HT1080 (cell line): ENCODE measurements at regions not wholly inside any gene's neighbourhood (a gene's known extent, or its start where the extent isn't known, plus 50 kb on each side); places are given as distances from the start of the nearest gene placed in this dataset.
"Not testable (repeated sequence)": the region's sequence is repeated elsewhere in the genome, so short reads cannot be mapped to it uniquely, and the experiment has no call there.

Experiments used
- DNase-seq: peaks from one replicate; pipeline ENCODE4 v3.0.0-alpha.2; 2015; ENCODE audit warnings: low read depth

DNA sequence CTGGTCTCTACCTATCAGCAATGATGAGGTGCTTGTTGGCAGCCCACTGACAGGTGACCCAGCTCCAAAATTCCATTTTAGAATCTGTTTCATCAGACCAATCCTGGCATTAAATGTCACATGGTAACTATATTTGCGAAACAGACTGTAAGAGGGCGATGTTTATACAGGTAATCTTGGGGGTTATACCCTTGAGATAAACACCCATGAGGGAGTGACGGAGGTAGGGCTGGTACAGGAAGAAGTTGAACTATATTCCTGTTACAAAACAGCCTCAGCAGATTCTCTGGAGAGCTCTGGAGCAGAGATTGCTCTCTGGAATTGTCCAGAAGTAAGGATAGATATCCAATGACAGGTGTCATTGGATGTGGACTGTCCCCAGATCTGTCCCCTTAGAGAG lies 444.8 kb upstream of the DPP6 start:
- no peak for DNase-seq

DNA sequence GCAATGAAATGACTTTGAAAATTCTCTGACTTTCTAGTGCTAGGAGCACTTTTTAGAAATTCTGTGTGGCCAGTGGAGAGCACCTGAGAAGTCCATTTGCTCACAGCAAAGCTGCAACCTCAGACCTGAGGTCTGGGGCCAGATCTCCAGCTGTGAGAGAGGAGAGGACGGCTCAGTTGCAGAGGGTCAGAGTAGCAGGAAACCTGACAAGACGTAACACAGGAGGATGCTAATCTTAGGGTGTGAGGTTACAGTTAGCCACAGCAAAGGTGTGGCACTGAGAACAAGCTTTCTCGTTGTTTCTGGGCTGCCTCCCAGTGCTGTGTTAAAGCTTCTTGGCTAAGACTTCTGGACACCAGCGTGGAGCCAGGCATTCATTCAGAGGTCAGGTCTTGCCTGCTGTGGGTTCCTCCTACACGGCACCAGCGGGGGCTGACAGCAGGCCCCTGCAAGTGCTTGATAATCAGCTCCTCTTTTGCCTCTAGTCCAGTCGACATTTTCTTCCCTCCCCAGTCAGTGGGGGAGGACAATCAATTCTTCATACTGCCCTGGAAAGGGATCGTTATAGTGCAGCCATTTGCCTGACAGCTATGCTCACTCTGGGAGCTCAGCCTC lies 435.4 kb upstream of the DPP6 start:
- DNase-seq, result no peak

DNA sequence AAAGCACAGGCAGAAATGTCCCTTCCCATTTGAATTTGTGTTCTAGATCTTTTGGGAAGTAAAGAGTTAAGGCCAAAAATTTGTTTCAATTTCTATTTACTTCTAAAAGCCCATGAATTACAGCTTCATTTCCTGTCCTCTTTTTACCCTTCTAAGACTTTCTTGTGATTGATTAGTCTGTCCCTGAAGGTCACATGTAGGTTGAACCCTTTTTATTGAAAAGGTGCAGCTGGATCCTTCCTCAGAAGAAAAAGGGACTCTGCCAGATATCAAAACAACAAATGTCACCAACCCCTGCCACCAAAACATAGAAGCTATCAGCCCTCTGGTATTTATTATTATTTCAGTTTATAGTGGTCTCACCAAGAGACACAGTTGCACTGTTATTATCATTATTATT lies 424.9 kb upstream of the DPP6 start:
- DNase-seq, result no peak

DNA sequence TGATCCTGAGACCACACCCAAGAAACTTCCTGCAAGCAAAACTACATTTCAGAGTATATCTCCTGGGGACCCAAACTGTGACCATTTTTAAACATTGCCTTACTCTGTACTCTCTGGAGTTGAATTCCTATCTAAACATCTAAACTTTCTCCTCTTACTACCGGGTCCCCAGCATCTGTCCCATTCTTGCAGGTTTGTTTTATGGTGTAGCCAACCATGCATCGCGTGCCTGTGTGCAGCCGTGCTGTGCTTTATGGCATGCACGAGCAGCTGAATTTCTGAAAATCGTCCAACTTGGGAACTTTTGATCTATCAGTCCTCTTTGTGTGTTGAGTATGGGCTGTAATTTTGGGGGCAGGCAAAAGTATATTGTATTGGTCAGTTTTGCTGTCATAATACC lies 423.8 kb upstream of the DPP6 start:
- DNase-seq, result no peak

DNA sequence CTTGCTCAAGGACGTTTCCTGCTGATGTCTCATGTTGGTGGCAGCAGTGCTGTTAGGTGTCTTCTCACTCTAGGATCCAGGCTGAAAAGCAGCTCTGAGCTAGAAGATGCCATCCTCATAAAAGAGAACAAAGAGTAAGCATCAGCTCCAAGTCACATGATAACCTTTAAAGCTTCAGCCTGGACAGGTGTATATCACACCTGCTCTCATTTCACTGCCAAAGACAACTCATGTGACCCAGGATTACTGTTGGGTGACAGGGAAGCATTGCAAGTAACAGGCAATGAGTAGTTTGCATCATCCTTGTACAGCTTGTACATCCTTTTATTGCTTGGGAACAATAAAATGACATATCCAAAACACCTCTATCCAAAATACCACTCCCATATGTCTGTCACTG lies 423.4 kb upstream of the DPP6 start:
- no peak for DNase-seq

DNA sequence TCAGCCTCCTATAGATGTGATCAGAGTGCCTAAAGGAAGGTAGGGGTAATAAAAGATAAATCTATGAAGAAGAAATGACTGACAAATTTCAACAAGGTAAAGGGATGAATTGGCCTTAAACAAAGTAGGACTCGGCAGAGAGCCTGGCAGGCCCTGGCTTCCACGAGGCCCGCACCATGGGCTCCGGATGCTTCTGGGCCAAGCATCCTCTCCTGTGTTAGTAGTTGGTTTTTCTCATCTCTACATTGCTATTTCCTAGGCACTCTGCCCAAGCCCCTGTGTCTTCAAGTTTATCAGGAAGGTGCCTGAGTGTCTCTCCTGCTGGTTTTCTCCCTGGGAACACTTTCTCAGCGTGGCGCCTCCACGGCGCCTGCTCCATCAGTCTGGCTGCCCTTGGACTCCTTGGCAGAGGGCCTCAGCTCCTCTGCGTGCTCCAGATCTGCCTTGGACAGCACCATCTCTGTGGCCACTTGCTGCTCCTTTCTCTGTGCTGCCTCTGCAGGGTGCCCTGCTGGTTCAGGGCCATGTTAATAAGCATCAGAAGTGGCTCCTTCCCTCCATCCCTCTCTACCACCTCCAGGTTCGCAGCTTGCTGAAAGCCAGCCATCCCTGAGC lies 413.3 kb upstream of the DPP6 start:
- DNase-seq, result no peak

DNA sequence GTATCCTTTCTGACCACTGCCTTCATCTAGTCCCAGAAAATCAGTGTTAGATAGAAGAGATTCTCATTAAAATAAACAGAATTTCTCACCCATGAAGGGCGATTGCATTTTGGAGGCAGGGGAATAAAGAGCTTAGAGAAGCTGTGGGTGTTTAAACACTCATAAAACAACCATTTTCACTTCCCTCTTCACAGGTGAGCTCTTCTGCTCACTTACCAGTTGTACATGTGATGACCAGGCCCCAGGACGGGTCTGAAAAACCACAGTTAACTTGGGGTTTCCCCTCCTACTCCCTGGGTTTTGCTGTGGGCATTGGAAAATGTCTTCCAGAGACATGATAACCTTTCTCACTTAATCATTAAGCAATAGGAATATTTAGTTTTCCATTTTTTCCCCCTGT lies 411.6 kb upstream of the DPP6 start:
- DNase-seq, result no peak

DNA sequence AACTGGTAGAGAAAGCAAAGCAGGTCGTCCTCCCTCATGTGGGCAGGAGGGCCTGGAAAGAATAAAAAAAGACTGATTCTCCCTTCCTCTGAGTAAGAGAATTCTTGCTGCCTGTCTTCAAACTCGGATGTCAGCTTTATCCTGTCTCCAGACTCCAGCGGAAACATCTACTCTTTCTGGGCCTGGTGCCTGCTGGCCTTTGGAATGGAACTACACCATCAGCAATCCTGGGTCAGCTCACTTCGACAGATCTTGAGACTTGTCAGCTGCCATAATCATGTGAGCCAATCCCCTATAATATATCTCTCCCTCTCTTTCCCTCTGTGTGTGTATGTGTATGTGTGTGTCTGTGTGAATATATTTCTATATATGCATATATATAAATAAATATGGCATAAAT lies 411.0 kb upstream of the DPP6 start:
- DNase-seq, result no peak

DNA sequence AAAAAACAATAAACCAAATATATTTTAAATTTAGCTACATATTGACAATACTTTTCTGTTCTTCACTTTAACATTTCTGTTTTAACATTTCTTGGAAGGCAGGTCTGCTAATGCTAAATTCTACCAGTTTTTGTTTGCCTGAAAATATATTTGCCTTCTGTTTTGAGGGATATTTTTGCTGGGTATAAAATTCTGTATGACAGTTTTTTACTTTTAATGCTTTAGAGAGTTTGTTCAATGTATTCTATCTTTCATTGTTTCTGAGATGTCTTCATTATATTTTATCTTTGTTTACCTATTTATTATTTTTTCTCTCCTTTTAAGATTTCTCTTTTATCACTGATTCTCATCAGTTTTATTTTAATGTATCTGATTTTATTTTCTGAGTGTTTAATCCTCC lies 409.2 kb upstream of the DPP6 start:
- no peak for DNase-seq

DNA sequence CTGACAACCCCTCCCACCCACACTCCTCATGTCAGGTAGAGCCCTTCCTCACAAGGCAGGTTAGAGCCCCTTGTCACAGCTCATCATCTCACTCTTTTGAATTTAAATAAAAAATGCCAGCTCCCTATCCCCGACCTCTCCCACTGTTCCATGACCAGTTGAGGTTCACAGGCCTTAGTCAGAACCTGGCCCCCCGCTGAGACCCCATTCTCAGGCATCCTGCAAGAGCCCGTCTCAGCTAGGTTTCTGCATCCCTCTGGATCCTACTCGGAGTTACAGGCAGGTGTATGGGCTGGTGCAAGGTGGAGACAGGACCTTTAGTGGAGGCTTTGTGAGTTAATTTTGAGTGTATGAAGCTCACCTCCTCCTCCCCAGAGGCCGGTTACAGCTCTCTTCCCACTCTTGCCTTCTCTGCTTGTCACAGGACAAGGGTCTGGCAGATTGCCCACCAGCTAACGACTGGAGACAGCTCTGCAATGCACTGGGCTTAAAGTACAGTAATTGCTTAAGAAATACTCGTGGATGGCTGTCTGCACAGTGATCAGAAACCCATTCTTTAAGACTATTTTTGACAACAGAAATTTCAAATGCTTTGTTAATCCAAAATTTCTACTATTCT lies 394.9 kb upstream of the DPP6 start:
- DNase-seq, result no peak

DNA sequence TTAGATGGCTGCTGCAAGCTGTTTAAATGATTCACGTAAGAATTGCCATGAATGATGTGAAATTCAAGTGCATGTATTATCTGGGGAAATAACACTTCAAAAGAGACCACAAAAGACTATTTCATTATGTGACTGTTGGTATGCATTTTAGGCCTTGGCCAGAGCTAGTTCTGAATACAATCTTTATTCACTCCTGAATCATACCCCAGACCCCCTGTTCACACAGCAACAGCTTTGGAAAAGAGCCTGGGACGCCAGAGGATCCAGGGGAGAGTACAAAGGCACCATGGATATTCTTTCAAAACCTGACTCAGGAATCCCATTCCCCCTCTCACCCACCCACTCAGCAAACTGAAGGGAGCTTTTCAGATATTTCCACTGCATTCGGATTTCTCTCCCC lies 377.1 kb upstream of the DPP6 start:
- no peak for DNase-seq

DNA sequence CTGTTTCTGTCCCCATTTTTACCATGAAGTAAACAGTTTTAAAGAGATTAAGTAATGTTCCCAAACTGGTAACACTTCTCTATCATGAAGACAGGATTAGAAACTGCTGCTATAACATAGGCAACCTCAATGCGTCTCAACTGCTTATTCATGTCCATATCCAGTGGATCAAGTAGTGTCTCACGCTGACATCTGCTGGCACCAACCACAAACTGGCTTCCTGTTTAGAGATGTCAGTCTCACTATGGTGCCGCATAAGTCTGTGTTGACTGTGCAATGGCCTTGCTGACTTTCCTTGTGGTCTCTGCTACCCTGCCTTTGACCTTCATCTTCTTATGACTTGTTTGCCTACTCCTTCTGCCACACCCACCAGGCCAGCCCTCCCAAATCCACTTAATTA lies 369.6 kb upstream of the DPP6 start:
- DNase-seq, result peak; percentile 3

DNA sequence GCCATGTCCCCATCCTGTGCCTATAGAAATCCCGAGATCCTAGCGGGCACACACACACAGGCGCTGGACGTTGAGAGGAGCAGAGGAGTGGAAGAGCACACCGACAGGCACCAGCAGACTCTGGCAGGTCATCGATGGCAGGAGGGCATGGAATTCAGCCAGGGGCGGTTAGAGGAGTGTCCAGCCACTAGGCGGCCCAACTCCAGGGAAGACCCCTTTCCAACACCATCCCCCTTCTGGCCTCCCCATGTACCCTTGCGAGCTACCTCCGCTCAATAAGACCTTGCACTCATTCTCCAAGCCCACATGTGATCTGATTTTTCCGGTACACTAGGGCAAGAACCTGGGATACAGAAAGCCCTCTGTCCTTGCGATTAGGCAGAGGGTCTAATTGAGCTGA lies 356.0 kb upstream of the DPP6 start:
- no peak for DNase-seq

DNA sequence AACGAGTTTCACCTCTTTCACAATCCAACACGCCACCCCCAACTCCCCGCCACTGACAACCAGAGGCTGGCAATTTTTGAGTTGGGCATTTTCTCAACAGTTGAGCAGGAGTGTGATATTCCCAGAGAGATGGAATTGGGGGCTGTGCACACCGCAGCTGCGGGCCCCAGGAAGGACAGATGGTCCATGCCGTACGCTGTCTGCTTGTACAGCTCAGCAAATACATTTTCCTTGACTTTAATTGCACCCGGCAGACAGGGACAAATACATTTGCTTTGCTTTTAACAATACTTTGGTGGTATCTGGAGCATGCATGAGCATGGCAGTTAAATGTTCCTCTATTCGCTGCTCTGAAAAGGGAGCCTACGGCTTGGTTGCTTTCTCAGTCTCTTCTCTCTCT lies 354.2 kb upstream of the DPP6 start:
- DNase-seq, result no peak

DNA sequence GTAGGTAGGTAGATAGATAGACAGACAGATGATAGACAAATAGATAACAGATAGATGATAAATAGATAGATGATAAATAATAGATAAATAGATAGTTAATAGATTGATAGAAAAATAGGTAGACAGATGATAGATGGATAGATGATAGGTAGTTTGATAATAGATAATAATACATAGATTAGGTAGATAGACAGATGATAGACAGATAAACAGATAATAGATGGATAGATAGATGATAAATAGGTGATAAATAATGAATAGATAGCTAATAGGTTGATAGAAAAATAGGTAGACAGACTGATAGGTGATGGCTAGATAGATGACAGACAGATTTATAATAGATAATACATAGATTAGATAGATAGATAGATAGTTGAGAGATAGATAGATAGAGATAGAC lies 350.5 kb upstream of the DPP6 start:
- DNase-seq, result no peak

DNA sequence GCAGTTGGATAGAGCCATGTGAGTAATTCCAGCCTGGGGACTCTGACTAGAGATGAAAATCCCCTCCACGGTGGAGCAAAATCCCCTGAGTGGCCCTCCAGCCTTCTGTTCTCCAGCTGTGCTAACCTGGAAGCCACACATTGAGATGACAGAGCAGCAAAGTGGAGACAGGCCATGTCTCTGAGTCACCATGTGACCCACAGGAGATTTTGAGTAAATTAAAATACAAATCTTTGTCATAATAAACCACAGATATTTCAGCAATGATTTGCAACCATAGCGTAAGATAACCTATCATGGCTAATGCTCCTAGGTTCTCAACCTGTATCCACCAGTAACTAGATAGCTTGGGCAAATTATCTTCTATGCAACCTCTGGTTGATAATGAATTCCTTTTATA lies 328.3 kb upstream of the DPP6 start:
- not testable (repeated sequence) for DNase-seq

DNA sequence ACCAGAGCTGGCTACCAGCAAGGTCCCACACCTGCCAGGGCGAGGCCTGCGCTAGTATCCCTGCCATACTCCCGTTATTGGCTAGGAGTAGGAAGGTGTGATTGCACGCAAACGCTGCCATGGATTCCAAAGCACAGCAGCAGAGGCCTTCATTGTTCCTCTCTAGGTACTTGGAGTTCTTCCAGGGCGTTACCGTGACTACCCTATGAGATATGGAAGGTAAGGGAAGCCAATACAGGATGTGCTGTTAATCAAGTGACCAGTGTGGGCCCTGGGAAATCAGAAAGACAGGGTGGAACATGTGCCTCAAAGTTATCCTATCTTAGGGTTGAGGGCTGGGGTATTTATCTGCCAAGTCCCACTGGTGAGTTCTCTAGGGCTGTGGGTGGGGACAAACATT lies 320.7 kb upstream of the DPP6 start:
- not testable (repeated sequence) for DNase-seq

DNA sequence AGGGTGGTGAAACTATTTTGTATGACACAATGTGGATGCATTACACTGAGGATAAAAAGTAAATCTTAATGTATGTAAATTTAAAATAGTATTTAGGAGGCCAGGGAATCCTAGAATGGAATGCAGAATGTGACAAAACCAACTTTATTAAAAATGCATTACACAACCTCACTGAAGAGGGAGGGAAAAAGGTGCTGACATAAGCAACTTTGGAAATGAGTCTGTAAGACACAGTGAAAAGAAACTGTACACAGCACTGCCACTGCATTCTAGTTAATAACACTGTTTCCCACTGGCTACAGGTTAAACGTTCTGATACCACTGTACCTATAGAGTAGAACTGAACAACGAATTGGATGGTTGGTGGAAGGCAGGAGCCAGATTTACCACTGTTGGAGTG lies 308.8 kb upstream of the DPP6 start:
- not testable (repeated sequence) for DNase-seq

DNA sequence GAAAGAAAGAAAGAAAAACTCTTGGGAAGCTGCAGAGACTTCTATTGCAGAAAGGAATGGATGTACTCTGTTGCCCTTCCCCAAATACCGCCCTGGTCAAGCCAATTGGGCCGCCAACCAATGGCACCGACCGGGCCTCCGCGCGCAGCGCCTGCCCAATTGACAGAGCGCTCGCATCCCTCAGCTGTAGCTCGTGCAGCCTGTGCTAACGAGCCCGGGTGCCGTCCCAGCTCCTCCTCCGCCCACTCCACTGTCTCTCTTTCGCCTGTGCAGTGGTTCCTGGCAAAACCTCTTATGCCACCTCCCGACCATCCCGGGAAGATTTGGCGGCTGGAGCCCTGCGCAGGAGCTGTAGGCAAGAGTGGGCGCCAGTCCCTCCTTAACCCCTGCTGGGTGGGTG lies 304.2 kb upstream of the DPP6 start:
- not testable (repeated sequence) for DNase-seq

DNA sequence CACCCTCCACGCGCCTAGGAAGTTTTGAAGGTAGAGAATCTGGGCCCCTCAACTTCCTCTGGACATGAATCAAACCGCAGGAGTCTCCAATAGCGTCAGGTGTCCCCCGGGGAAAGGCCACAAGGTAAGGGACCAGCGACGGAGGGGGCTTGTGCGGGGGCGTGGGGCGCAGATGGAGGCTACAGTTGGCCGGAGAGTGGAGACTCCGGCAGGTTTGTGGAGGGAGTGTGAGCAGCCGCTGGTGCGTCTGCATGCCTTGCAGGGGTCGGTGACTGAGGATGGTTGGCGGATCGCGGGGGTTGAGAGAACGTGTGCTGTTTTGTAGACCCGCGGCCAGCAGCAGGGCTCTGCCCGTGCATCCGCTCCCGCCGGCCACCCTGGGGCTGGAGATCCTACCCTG lies 303.3 kb upstream of the DPP6 start:
- not testable (repeated sequence) for DNase-seq

DNA sequence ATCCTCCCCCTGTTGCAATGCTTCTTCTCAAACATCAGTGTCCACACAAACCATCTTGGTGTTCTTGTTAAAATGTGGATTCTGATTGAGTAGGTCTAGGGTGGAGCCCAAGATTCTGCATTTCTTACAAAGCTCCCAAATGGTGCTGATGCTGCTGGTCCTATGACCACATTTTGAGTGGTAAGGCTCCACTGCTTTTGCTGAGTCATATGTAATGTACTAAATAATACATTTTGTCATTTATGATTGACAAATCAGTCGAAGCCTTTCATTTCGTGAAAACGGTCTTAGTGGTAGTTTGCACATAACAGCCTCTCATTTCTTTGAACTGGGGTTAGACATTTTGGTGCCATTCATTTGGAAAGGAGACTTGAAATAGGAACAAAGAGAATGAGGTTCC lies 286.3 kb upstream of the DPP6 start:
- not testable (repeated sequence) for DNase-seq

DNA sequence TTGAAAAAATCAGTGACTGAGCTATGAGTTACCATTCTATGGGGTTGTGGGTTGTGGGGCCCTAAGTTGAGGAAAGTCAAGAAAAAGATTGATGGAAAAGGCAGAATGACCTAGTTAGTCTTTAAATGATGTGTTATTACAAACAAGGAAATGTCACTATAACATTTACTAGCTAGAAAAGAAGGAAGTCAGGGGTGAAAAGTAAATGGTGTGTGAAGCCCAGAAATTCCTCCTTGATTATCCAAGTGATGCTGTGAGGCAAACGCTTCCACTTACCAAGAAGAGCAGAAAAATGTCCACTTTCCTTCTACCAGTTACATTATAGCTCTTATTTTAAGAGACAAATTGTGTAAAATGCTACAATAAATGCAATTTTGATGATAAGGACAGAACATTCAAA lies 285.3 kb upstream of the DPP6 start:
- DNase-seq, result not testable (repeated sequence)

DNA sequence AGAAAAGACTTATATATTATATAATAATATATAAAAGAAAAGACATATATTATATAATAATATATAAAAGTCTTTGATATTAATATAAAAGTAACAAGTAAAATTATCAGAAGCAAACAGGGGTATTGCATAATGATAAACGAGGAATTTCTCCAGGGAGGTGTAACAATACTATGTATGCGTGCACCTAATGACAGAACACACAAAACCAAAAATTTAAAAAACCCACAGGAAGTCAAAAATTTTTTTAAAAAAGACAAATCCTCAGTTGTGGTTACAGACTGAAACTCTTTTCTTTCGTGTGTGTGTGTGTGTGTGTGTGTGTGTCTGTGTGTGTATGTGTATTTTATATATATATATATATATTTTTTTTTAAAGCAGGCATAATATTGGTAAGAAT lies 279.2 kb upstream of the DPP6 start:
- DNase-seq, result no peak
